ENCODE measurements at regions not wholly inside any gene's neighbourhood (a gene's known extent, or its start where the extent isn't known, plus 50 kb on each side); places are given as distances from the start of the nearest gene placed in this dataset.
"Not testable (repeated sequence)": the region's sequence is repeated elsewhere in the genome, so short reads cannot be mapped to it uniquely, and the experiment has no call there.

GRCh38 chr2:195456771-195457170 lies 200.3 kb upstream of the SLC39A10 start:
- no peak for DNase-seq

GRCh38 chr2:195451160-195451559 lies 205.9 kb upstream of the SLC39A10 start:
- DNase-seq = no peak

- no peak for DNase-seq
Measured at GRCh38 chr2:195450552-195451113, 206.4 kb upstream of the SLC39A10 start.

GRCh38 chr2:195447323-195447975 lies 209.6 kb upstream of the SLC39A10 start:
- DNase-seq = no peak

GRCh38 chr2:195445639-195446038 lies 211.4 kb upstream of the SLC39A10 start:
- no peak for DNase-seq

GRCh38 chr2:195443926-195444325 lies 213.1 kb upstream of the SLC39A10 start:
- no peak for DNase-seq

GRCh38 chr2:195442458-195443175 lies 214.4 kb upstream of the SLC39A10 start:
- DNase-seq = no peak

GRCh38 chr2:195438692-195439091 lies 218.3 kb upstream of the SLC39A10 start:
- no peak for DNase-seq

GRCh38 chr2:195437521-195437920 lies 219.5 kb upstream of the SLC39A10 start:
- peak; percentile 33 for DNase-seq

- DNase-seq = no peak
Measured at GRCh38 chr2:195434346-195434745, 222.7 kb upstream of the SLC39A10 start.

- not testable (repeated sequence) for DNase-seq
Measured at GRCh38 chr2:195433729-195434128, 223.3 kb upstream of the SLC39A10 start.

- no peak for DNase-seq
Measured at GRCh38 chr2:195428673-195429072, 228.4 kb upstream of the SLC39A10 start.

GRCh38 chr2:195425328-195425727 lies 231.7 kb upstream of the SLC39A10 start:
- DNase-seq = no peak

- DNase-seq = no peak
Measured at GRCh38 chr2:195419033-195419432, 238.0 kb upstream of the SLC39A10 start.

GRCh38 chr2:195414537-195415100 lies 242.4 kb upstream of the SLC39A10 start:
- DNase-seq = no peak

- DNase-seq = no peak
Measured at GRCh38 chr2:195413944-195414343, 243.1 kb upstream of the SLC39A10 start.

GRCh38 chr2:195413422-195413821 lies 243.6 kb upstream of the SLC39A10 start:
- no peak for DNase-seq

GRCh38 chr2:195411219-195411687 lies 245.8 kb upstream of the SLC39A10 start:
- no peak for DNase-seq

GRCh38 chr2:195410074-195410671 lies 246.9 kb upstream of the SLC39A10 start:
- DNase-seq = no peak

GRCh38 chr2:195408811-195409210 lies 248.2 kb upstream of the SLC39A10 start:
- no peak for DNase-seq

- DNase-seq = peak; percentile 42
Measured at GRCh38 chr2:195408196-195408595, 248.8 kb upstream of the SLC39A10 start.

GRCh38 chr2:195407783-195408182 lies 249.2 kb upstream of the SLC39A10 start:
- no peak for DNase-seq

- DNase-seq = no peak
Measured at GRCh38 chr2:195406886-195407603, 250.0 kb upstream of the SLC39A10 start.

Data from NCI-H146 (cell line).